CD14-positive monocyte (primary cell): ENCODE measurements at regions not wholly inside any gene's neighbourhood (a gene's known extent, or its start where the extent isn't known, plus 50 kb on each side); places are given as distances from the start of the nearest gene placed in this dataset.

Source experiments
- DNase-seq, 3 donors: peaks; one replicate each; pipeline ENCODE4 v3.0.0-alpha.2; 2011 to 2022
- H2AFZ ChIP-seq: 2 replicates; pipeline ENCODE4 v1.6.0; 2012; ENCODE audit warnings: mild to moderate bottlenecking, low read depth, low read length, inconsistent platforms; ENCODE audit not compliant: insufficient read depth, poor library complexity, severe bottlenecking
- H3K27ac ChIP-seq, 2 donors: 1 replicate in 1 of 2; 2 replicates in 1 of 2; pipeline ENCODE4 v1.5.1; 2012 to 2013; ENCODE audit warnings: low read length in 2 of 2, control low read depth in 1 of 2, inconsistent platforms in 1 of 2, low read depth in 1 of 2, mild to moderate bottlenecking in 1 of 2
- H3K27me3 ChIP-seq, 2 donors: one replicate each; pipeline versions ENCODE4 v1.6.0 to v1.6.1; 2011 to 2013; ENCODE audit warnings: low read length in 2 of 2; ENCODE audit not compliant: control insufficient read depth in 2 of 2, insufficient read depth in 2 of 2
- H3K36me3 ChIP-seq, 2 donors: replicated peaks in 1 of 2; 1 replicate in 1 of 2; 2 replicates in 1 of 2; pipeline versions ENCODE4 v1.5.1 to v1.6.1; 2012 to 2013; ENCODE audit warnings: low read length in 2 of 2, control low read depth in 1 of 2, inconsistent platforms in 1 of 2, mild to moderate bottlenecking in 1 of 2; ENCODE audit not compliant: insufficient read depth in 2 of 2, control insufficient read depth in 1 of 2
- H3K4me1 ChIP-seq, 2 donors: 1 replicate in 1 of 2; 2 replicates in 1 of 2; pipeline versions ENCODE4 v1.5.1 to v1.6.1; 2012 to 2013; ENCODE audit warnings: low read length in 2 of 2, control low read depth in 1 of 2, inconsistent platforms in 1 of 2, mild to moderate bottlenecking in 1 of 2, moderate library complexity in 1 of 2; ENCODE audit not compliant: insufficient read depth in 2 of 2, control insufficient read depth in 1 of 2
- H3K4me2 ChIP-seq: replicated peaks from 2 replicates; pipeline ENCODE3; 2012; ENCODE audit warnings: low read length, moderate library complexity, mild to moderate bottlenecking; ENCODE audit not compliant: poor library complexity, severe bottlenecking; ENCODE audit errors: extremely low read depth
- H3K4me3 ChIP-seq, 3 experiments: fragments of 200-600 bp in 1 of 3; sonication (generic) in 1 of 3; replicated peaks in 1 of 3; 1 replicate in 2 of 3; 2 replicates in 1 of 3; pipeline ENCODE4 v1.5.1; 2011 to 2013; ENCODE audit warnings: low read length in 3 of 3, mild to moderate bottlenecking in 3 of 3, control low read depth in 2 of 3, low read depth in 2 of 3, inconsistent platforms in 1 of 3, moderate library complexity in 1 of 3
- H3K79me2 ChIP-seq: 2 replicates; pipeline ENCODE4 v1.6.0; 2012; ENCODE audit warnings: mild to moderate bottlenecking, control low read depth, inconsistent platforms, low read length, moderate library complexity; ENCODE audit not compliant: insufficient read depth
- H3K9ac ChIP-seq: 2 replicates; pipeline ENCODE4 v1.6.0; 2017; ENCODE audit warnings: low read length, mild to moderate bottlenecking; ENCODE audit not compliant: insufficient read depth, poor library complexity, severe bottlenecking
- H3K9me3 ChIP-seq, 2 donors: replicated peaks in 1 of 2; 1 replicate in 1 of 2; 2 replicates in 1 of 2; pipeline versions ENCODE4 v1.5.1 to v1.6.1; 2012 to 2013; ENCODE audit warnings: low read length in 2 of 2, control low read depth in 1 of 2; ENCODE audit not compliant: control insufficient read depth in 1 of 2, insufficient read depth in 1 of 2
- H4K20me1 ChIP-seq: 2 replicates; pipeline ENCODE4 v1.6.0; 2012; ENCODE audit warnings: mild to moderate bottlenecking, low read length, control low read depth, moderate library complexity; ENCODE audit not compliant: insufficient read depth
- H3K27ac Mint-ChIP-seq, 7 donors: one replicate each; pipeline ENCODE4 v1.8.0; 2020; ENCODE audit warnings: mild to moderate bottlenecking in 7 of 7, mixed read lengths in 7 of 7, moderate library complexity in 6 of 7, inconsistent platforms in 2 of 7
- H3K27me3 Mint-ChIP-seq, 3 donors: one replicate each; pipeline ENCODE4 v1.8.0; 2021 to 2022; ENCODE audit warnings: low read depth in 3 of 3, mild to moderate bottlenecking in 3 of 3, mixed read lengths in 3 of 3, moderate library complexity in 3 of 3, inconsistent platforms in 1 of 3
- H3K36me3 Mint-ChIP-seq, 2 donors: one replicate each; pipeline ENCODE4 v1.8.0; 2020; ENCODE audit warnings: mixed read lengths in 2 of 2, inconsistent platforms in 1 of 2, mild to moderate bottlenecking in 1 of 2
- H3K4me1 Mint-ChIP-seq: one replicate; pipeline ENCODE4 v1.8.0; 2020; ENCODE audit warnings: mild to moderate bottlenecking, mixed read lengths
- H3K4me3 Mint-ChIP-seq, 2 donors: one replicate each; pipeline ENCODE4 v1.8.0; 2020; ENCODE audit warnings: mild to moderate bottlenecking in 2 of 2, mixed read lengths in 2 of 2, moderate library complexity in 1 of 2
- H3K9me3 Mint-ChIP-seq, 7 donors: one replicate each; pipeline ENCODE4 v1.8.0; 2020 to 2022; ENCODE audit warnings: mixed read lengths in 7 of 7, mild to moderate bottlenecking in 6 of 7, moderate library complexity in 6 of 7, inconsistent platforms in 2 of 7
- CTCF ChIP-seq: fragments of 200-600 bp; IDR thresholded peaks from one replicate; pipeline ENCODE4 v1.8.0; 2022; ENCODE audit warnings: antibody characterized with exemption, mild to moderate bottlenecking
- WGBS: methylation state at CpG from one replicate; pipeline ENCODE4 v1.1.5; 2013; ENCODE audit warnings: missing lambda C conversion rate; ENCODE audit not compliant: insufficient coverage; 5-methylcytosine and 5-hydroxymethylcytosine counted together
- intact Hi-C, 2 donors: fragments of 100-400 bp; cut with micrococcal nuclease; formaldehyde crosslinking; loops; one replicate each; pipeline versions ENCODE4 v1.15.0 to v1.15.1; 2023

- H3K27ac Mint-ChIP-seq, result peak overlapping the region in 4 of 7 donors; percentile 50 to 85 (median 77)
- Histone ChIP-seq H3K4me3 (no peak overlapping the region), H4K20me1 (no peaks in the 10 kb centered on the region), H3K9me3 (no peaks in the 10 kb centered on the region), H3K4me2 (no peak overlapping the region), H2AFZ (peak overlapping the region; percentile 19), H3K36me3 (no peaks in the 10 kb centered on the region), H3K27ac (peak overlapping the region in 1 of 2 donors; percentile 44), H3K9ac (no peak overlapping the region), H3K4me1 (peaks cover 13% of the 10 kb centered on the region in 2 donors), H3K27me3 (no peaks in the 10 kb centered on the region), H3K79me2 (no peaks in the 10 kb centered on the region)
- no peaks in the 10 kb centered on the region for H3K36me3 Mint-ChIP-seq
- 71% methylated on average over 4 of the region's 9 CpGs for WGBS
- no peak overlapping the region for H3K4me3 Mint-ChIP-seq
- peak in 1 of 3 donors; percentile 39 for DNase-seq
- no peak for TF ChIP-seq CTCF
- peaks cover 0 to 5% (median 0%) of the 10 kb centered on the region in 7 donors for H3K9me3 Mint-ChIP-seq
- intact Hi-C loops, result no loop called here
- peaks cover 12% of the 10 kb centered on the region for H3K4me1 Mint-ChIP-seq
- peaks cover 0 to 5% (median 0%) of the 10 kb centered on the region in 3 donors for H3K27me3 Mint-ChIP-seq
Observed at GRCh38 chr16:73142053-73142854, 94.3 kb upstream of the ZFHX3 start.

GRCh38 chr16:73140929-73141328 is 93.0 kb upstream of the ZFHX3 start:
- DNase-seq, result no peak
- Mint-ChIP-seq H3K27ac (no peak overlapping the region), H3K27me3 (peaks cover 0 to 5% (median 0%) of the 10 kb centered on the region in 3 donors), H3K4me3 (no peak overlapping the region), H3K4me1 (peaks cover 12% of the 10 kb centered on the region), H3K9me3 (peaks cover 0 to 5% (median 0%) of the 10 kb centered on the region in 7 donors), H3K36me3 (no peaks in the 10 kb centered on the region)
- Histone ChIP-seq H3K4me2 (no peak overlapping the region), H3K4me3 (no peak overlapping the region), H3K9me3 (no peaks in the 10 kb centered on the region), H3K27me3 (no peaks in the 10 kb centered on the region), H3K27ac (no peak overlapping the region), H3K9ac (no peak overlapping the region), H3K4me1 (peaks cover 13% of the 10 kb centered on the region in 2 donors), H4K20me1 (no peaks in the 10 kb centered on the region), H3K79me2 (no peaks in the 10 kb centered on the region), H3K36me3 (no peaks in the 10 kb centered on the region), H2AFZ (no peak overlapping the region)
- intact Hi-C loops, result no loop called here
- WGBS, result no CpG with 5 or more reads among the region's 4 CpGs
- no peak for TF ChIP-seq CTCF
